Motor neuron (in vitro differentiated cells): ENCODE measurements at regions not wholly inside any gene's neighbourhood (a gene's known extent, or its start where the extent isn't known, plus 50 kb on each side); places are given as distances from the start of the nearest gene placed in this dataset.
"Not testable (repeated sequence)": the region's sequence is repeated elsewhere in the genome, so short reads cannot be mapped to it uniquely, and the experiment has no call there.

Experiments
- ATAC-seq, 8 experiments: fragments of 200-7000 bp; cut with Tn5 transposase; replicated peaks in 6 of 8; 2 replicates each; pipeline ENCODE4 v1.8.0; 2021; ENCODE audit warnings: mild to moderate bottlenecking in 8 of 8, moderate library complexity in 8 of 8
- H3K27ac ChIP-seq, 2 donors: fragments of 250-450 bp; sonication (Bioruptor Pico); 2 replicates each; pipeline ENCODE4 v1.9.0; 2021; ENCODE audit warnings: antibody characterized with exemption in 2 of 2, mild to moderate bottlenecking in 2 of 2, moderate library complexity in 1 of 2
- H3K4me1 ChIP-seq, 2 donors: fragments of 250-450 bp; sonication (Bioruptor Pico); replicated peaks in 1 of 2; 2 replicates each; pipeline ENCODE4 v1.6.1; 2021; ENCODE audit warnings: antibody characterized with exemption in 2 of 2, mild to moderate bottlenecking in 2 of 2, moderate library complexity in 1 of 2
- H3K4me3 ChIP-seq, 5 donors: fragments of 250-450 bp; sonication (Bioruptor Pico); 2 replicates each; pipeline ENCODE4 v1.9.0; 2021; ENCODE audit warnings: antibody characterized with exemption in 5 of 5, mild to moderate bottlenecking in 5 of 5, moderate library complexity in 4 of 5
- WGBS, 10 experiments: fragments of 450-650 bp; shearing (Covaris generic); methylation state at CpG; one replicate each; pipeline ENCODE4 v1.0.0; 2022; 5-methylcytosine and 5-hydroxymethylcytosine counted together
- in situ Hi-C, 9 experiments: fragments of 400-800 bp; cut with MboI; loops; one replicate each; pipeline ENCODE4 v1.15.0; 2021; ENCODE audit warnings: low sequenced_read_pairs in 9 of 9, low pct_unique_long_range_greater_than_20kb in 2 of 9; ENCODE audit not compliant: unreplicated experiment in 9 of 9

DNA sequence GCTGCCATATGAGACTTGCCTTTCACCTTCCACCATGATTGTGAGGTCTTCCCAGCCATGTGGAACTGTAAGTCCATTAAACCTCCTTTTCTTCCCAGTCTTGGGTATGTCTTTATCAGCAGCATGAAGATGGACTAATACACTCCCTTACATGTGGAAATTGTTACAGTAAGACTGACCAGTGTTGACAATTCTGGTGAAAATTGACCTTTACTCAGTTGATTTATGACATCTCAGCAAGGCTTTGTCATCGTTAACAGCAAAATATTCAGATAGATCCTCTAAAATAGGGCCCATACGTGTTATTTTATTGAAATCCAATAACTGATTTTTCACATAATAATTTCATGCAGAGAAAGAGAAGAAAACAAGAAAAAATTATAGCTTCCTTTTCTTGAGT is 377.9 kb upstream of the SEMA3C start:
- Histone ChIP-seq H3K27ac (no peak overlapping the region), H3K4me1 (peaks cover 16 to 25% of the 10 kb centered on the region in 2 donors), H3K4me3 (no peak overlapping the region)
- in situ Hi-C loops = no loop called here
- 75 to 100% (median 88%) methylated on average over 1 to 2 of the region's 2 CpGs for WGBS, 10 experiments
- ATAC-seq = no peak

- in situ Hi-C loops = no loop called here
- no peak for ATAC-seq
- WGBS, 10 experiments = 80 to 100% (median 100%) methylated on average over 1 to 4 of the region's 12 CpGs; no CpG with 5 or more reads in 3 of the 10 experiments
- H3K27ac ChIP-seq = no peak overlapping the region
- peaks cover 11 to 14% of the 10 kb centered on the region in 2 donors for H3K4me1 ChIP-seq
- no peak overlapping the region for H3K4me3 ChIP-seq
Observed at GRCh38 chr7:81294897-81295515, 376.2 kb upstream of the SEMA3C start.

- ATAC-seq = no peak
- no peak overlapping the region for H3K27ac ChIP-seq
- peaks cover 0 to 2% of the 10 kb centered on the region in 2 donors for H3K4me1 ChIP-seq
- in situ Hi-C loops = no loop called here
- WGBS, 10 experiments = 100% methylated on average over 1 of the region's 1 CpG; no CpG with 5 or more reads in 8 of the 10 experiments
- H3K4me3 ChIP-seq = no peak overlapping the region
Observed at GRCh38 chr7:81293806-81294205, 375.0 kb upstream of the SEMA3C start.

GRCh38 chr7:81286754-81287153 is 367.9 kb upstream of the SEMA3C start:
- ATAC-seq, H3K27ac ChIP-seq, in situ Hi-C loops, H3K4me3 ChIP-seq, H3K4me1 ChIP-seq: not testable (repeated sequence)
- WGBS, 10 experiments = 71 to 95% (median 88%) methylated on average over 1 to 4 of the region's 4 CpGs; no CpG with 5 or more reads in 5 of the 10 experiments

DNA sequence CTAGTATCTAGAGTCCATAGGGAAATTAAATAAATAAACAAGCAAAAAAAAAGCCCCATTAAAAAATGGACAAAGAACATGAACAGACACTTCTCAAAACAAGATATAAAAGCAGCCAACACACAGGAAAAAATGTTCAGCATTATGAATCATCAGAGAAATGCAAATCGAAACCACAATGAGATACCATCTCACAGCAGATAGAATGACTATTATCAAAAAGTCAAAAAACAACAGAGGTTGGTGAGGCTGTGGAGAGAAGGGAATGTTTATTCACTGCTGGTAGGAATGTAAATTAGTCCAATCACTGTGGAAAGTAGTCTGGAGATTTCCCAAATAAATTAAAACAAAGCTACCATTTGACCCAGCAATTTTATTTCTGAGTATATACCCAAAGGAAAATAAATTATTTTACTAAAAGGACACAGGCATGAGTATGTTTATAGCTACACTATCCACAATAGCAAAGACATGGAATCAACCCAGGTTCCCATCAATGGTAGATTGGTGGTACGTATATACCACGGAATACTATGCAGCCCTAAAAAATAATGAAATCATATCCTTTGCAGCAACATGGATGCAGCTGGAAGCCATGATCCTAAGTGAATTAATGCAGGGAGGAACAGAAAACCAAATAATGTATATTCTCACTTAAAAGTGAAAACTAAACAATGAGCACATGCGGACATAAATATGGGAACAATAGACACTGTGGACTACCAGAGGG is 366.5 kb upstream of the SEMA3C start:
- WGBS, 10 experiments = 0 to 100% (median 90%) methylated on average over 1 to 4 of the region's 4 CpGs; no CpG with 5 or more reads in 1 of the 10 experiments
- ATAC-seq = peak in 2 of 8 experiments; percentile 67 to 85
- no peaks in the 10 kb centered on the region for H3K4me1 ChIP-seq
- H3K4me3 ChIP-seq = no peak overlapping the region
- no peak overlapping the region for H3K27ac ChIP-seq
- in situ Hi-C loops = no loop called here

- ATAC-seq = peak in 2 of 8 experiments; percentile 20 to 47
- in situ Hi-C loops = no loop called here
- Histone ChIP-seq H3K4me1 (no peaks in the 10 kb centered on the region), H3K4me3 (no peak overlapping the region), H3K27ac (no peak overlapping the region)
- 43 to 100% (median 100%) methylated on average over 1 of the region's 1 CpG for WGBS, 10 experiments
Observed at GRCh38 chr7:81284576-81284975, 365.7 kb upstream of the SEMA3C start.

- no peak for ATAC-seq
- in situ Hi-C loops = no loop called here
- no peak overlapping the region for H3K27ac ChIP-seq
- no peak overlapping the region for H3K4me3 ChIP-seq
- no peaks in the 10 kb centered on the region for H3K4me1 ChIP-seq
Observed at GRCh38 chr7:81280531-81280930, 361.7 kb upstream of the SEMA3C start.

DNA sequence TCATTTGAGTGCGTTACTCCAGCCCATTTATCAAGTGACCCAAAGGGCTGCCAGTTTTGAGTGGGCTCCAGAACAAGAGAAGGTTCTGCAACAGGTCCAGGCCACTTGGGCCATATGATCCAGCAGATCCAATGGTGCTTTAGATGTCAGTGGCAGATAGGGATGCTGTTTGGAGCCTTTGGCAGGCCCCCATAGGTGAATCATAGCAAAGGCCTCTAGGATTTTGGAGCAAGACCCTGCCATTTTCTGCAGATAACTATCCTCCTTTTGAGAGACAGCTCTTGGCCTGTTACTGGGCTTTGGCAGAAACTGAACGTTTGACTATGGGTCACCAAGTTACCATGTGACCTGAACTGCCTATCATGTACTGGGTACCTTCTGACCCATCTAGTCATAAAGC is 358.8 kb upstream of the SEMA3C start:
- H3K4me3 ChIP-seq = no peak overlapping the region
- ATAC-seq = no peak
- WGBS, 10 experiments = 0 to 86% (median 36%) methylated on average over 1 to 2 of the region's 2 CpGs; no CpG with 5 or more reads in 4 of the 10 experiments
- no peaks in the 10 kb centered on the region for H3K4me1 ChIP-seq
- no peak overlapping the region for H3K27ac ChIP-seq
- in situ Hi-C loops = no loop called here

DNA sequence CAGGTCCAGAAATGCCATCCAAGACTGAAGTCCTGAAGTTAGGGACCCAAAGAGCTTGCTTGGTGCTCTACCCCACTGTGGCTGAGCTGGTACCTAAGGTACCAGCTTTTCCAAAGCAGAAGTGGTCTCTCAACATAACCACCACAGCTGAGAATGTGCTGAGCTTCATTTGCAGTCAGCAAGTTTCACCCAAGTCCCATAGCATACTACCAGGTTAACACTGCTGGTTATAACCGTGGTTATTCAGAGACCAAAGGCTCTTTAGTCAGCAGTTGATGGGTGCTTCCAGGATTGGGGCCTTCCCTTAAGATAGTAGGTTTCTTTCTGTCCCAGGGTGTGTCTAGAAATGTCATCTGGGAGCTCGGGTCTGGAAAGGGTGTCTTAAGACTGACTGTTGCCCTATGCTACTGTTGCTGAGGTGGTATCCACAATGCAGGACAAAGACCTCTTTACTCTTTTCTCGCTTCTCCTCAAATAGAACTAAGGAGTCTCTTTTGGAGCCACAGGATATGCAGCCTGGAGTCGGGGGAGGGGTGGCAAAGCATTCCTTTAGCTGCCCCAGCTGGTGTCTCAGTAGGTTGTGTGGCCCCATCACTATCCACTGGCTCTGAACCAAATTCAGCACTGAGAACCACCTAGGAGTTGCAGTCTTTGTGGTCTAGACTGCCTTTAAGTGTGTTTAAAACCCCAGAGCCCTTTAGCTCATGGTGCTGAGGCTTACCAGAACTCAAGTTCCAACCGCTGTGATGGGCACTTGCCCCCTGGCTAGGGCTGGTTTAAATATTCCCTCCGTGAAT is 354.9 kb upstream of the SEMA3C start:
- Histone ChIP-seq H3K27ac (no peak overlapping the region), H3K4me1 (no peaks in the 10 kb centered on the region), H3K4me3 (no peak overlapping the region)
- 52 to 100% (median 88%) methylated on average over 1 to 4 of the region's 6 CpGs; no CpG with 5 or more reads in 3 of the 10 experiments for WGBS, 10 experiments
- ATAC-seq = no peak
- in situ Hi-C loops = no loop called here

DNA sequence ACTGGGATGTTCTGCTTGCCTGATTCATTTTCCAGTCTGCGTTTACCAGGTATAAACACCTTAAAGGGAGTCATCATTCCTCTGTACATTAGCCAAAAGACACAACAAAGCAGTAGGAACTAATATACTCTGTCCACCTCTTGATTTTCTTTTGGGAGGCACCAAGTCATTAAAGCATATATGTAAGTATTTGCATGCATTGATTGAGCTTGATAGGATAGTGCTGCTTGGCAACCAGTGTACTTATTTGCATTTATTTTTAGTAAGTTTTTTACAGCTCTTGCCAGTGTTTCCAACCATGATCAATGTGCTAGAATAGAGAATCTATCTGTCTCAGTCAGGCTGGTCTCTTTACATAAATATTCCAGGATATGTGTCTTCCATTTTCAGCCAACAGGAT is 353.3 kb upstream of the SEMA3C start:
- ATAC-seq = peak in 2 of 8 experiments; percentile 76 to 77
- Histone ChIP-seq H3K4me3 (no peak overlapping the region), H3K4me1 (no peaks in the 10 kb centered on the region), H3K27ac (no peak overlapping the region)
- WGBS, 10 experiments = 60 to 100% (median 88%) methylated on average over 1 of the region's 1 CpG; no CpG with 5 or more reads in 3 of the 10 experiments
- in situ Hi-C loops = no loop called here

DNA sequence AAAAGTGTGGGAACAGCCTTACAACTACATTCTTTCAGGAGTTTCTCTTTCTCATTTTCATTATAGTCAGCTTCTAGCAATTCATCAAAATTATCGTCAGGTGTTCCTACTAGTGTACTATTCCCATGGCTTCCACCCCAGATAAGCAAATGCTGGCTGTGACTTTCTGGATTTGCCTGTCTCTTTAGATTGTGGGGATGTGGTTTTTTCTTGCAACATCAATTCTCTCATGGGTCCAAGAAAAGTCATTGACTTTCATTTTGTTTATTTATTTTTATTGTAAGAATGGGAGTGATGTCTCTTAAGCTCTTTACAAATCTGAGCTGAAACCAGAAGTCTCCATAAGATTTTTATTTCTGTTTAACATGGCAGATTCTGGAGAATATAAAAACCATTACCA is 349.7 kb upstream of the SEMA3C start:
- in situ Hi-C loops = no loop called here
- Histone ChIP-seq H3K4me1 (no peaks in the 10 kb centered on the region), H3K27ac (no peak overlapping the region), H3K4me3 (no peak overlapping the region)
- WGBS, 10 experiments = 75 to 100% (median 100%) methylated on average over 1 of the region's 1 CpG; no CpG with 5 or more reads in 5 of the 10 experiments
- no peak for ATAC-seq

DNA sequence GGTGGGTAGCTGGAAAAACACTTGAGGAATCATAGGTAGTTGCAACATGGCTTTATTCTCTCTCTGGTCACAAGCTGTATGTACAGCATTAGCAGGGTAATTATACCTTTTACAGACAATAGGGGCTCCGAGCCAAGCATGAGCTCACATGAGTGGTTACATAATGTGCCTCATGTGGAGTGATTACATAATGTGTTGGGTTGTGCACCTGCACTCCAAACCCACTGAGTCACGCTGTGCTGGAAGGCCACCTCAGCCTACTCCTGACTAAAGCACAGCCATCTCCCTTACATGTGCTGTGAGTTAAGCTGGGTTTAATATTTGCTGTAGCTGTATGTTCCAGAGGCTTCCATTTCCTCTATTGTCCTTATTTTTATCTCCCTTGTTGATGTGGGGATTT is 348.7 kb upstream of the SEMA3C start:
- in situ Hi-C loops = no loop called here
- Histone ChIP-seq H3K4me3 (no peak overlapping the region), H3K27ac (no peak overlapping the region), H3K4me1 (no peaks in the 10 kb centered on the region)
- peak in 1 of 8 experiments; percentile 29 for ATAC-seq
- 20 to 100% (median 96%) methylated on average over 1 to 2 of the region's 2 CpGs; no CpG with 5 or more reads in 4 of the 10 experiments for WGBS, 10 experiments

- Histone ChIP-seq H3K27ac (no peak overlapping the region), H3K4me3 (no peak overlapping the region), H3K4me1 (no peaks in the 10 kb centered on the region)
- ATAC-seq = no peak
- in situ Hi-C loops = no loop called here
Observed at GRCh38 chr7:81264116-81264515, 345.3 kb upstream of the SEMA3C start.
